Epithelial cell of esophagus (primary cell): ENCODE measurements at regions not wholly inside any gene's neighbourhood (a gene's known extent, or its start where the extent isn't known, plus 50 kb on each side); places are given as distances from the start of the nearest gene placed in this dataset.
"Not testable (repeated sequence)": the region's sequence is repeated elsewhere in the genome, so short reads cannot be mapped to it uniquely, and the experiment has no call there.

ENCODE experiments used
- DNase-seq: peaks from one replicate; pipeline ENCODE4 v3.0.0; 2010; ENCODE audit warnings: low read depth
- H3K4me3 ChIP-seq: 2 replicates; pipeline ENCODE4 v1.5.1; 2011; ENCODE audit warnings: mild to moderate bottlenecking, low read length, control low read depth
- TF ChIP-seq, protein P1 (sequence below): IDR thresholded peaks from 2 replicates; pipeline ENCODE4 v1.5.1; 2011; ENCODE audit warnings: low read depth, mild to moderate bottlenecking, low read length, control low read depth, inconsistent platforms; ENCODE audit not compliant: insufficient read depth; ENCODE audit errors: missing control alignments

GRCh38 chr3:30315447-30315846, 291.0 kb upstream of the TGFBR2 start:
- no peak overlapping the region for H3K4me3 ChIP-seq
- TF ChIP-seq, protein P1, sequence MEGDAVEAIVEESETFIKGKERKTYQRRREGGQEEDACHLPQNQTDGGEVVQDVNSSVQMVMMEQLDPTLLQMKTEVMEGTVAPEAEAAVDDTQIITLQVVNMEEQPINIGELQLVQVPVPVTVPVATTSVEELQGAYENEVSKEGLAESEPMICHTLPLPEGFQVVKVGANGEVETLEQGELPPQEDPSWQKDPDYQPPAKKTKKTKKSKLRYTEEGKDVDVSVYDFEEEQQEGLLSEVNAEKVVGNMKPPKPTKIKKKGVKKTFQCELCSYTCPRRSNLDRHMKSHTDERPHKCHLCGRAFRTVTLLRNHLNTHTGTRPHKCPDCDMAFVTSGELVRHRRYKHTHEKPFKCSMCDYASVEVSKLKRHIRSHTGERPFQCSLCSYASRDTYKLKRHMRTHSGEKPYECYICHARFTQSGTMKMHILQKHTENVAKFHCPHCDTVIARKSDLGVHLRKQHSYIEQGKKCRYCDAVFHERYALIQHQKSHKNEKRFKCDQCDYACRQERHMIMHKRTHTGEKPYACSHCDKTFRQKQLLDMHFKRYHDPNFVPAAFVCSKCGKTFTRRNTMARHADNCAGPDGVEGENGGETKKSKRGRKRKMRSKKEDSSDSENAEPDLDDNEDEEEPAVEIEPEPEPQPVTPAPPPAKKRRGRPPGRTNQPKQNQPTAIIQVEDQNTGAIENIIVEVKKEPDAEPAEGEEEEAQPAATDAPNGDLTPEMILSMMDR = no peak
- DNase-seq = no peak

DNA sequence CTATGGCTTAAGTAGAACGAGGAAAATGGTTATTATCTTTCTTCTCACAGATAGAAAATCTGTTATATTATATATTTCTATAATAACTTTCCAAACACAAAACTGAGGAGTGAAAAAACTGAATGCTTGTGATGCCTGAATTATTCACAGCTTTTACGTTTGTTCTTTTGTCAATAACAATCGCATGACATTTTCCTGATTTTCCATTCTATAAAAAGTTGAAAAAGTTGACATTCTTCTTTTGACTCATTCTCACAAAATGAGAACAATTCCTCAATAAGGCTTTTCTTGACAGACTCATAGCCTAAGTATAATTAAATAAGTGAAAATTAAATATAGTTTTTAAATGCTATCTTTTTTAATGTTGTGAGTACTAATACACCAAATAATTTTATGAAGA, 288.8 kb upstream of the TGFBR2 start:
- TF ChIP-seq, protein P1 = no peak
- no peak overlapping the region for H3K4me3 ChIP-seq
- DNase-seq = no peak

DNA sequence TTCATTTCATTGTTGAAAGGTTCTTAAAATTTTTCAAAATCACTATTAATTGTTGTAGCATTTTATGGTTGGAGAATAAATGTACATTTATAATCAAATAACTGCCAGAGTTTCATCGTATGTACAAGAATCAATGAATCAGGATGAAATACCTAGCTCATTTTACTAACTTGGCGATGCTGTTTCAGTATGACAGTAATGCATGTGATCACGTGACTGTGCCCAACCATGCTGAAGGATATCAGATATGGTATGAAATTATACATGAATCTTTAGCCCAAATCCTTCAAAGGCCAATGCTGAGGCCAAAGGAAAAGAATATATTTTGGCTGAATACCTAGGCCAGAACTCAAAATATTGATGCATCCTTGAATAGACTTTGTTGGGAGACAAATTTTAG, 288.3 kb upstream of the TGFBR2 start:
- no peak for DNase-seq
- H3K4me3 ChIP-seq = no peak overlapping the region
- TF ChIP-seq, protein P1 = no peak

GRCh38 chr3:30319713-30320112, 286.7 kb upstream of the TGFBR2 start:
- H3K4me3 ChIP-seq = no peak overlapping the region
- peak; percentile 73 for DNase-seq
- TF ChIP-seq, protein P1 = peak; percentile 72

- H3K4me3 ChIP-seq = no peak overlapping the region
- no peak for DNase-seq
- TF ChIP-seq, protein P1 = no peak
These were observed 286.0 kb upstream of the TGFBR2 start for GRCh38 chr3:30320392-30320791.

DNA sequence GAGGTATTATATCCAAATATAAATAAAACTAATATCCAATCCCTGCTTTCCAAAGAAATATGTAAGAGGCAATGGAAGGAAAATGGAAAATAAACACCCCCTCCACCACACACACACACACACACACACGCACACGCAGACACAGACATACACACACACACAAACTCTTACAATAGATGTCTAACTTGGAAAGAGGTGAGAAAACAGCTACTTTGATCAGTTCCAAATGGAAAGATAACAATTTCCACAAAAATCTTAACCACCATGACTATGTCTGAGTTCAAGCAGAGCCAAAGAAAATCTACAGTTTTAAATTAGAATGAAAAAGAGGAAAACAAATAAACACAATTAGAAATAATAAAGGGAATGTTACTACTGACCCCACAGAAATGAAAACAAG, 285.3 kb upstream of the TGFBR2 start:
- TF ChIP-seq, protein P1 = no peak
- no peak overlapping the region for H3K4me3 ChIP-seq
- DNase-seq = no peak

- not testable (repeated sequence) for H3K4me3 ChIP-seq, DNase-seq
These were observed 282.8 kb upstream of the TGFBR2 start for GRCh38 chr3:30323649-30324048.

- TF ChIP-seq, protein P1 = no peak
- H3K4me3 ChIP-seq = no peak overlapping the region
- DNase-seq = no peak
These were observed 281.8 kb upstream of the TGFBR2 start for GRCh38 chr3:30324587-30324986.

DNA sequence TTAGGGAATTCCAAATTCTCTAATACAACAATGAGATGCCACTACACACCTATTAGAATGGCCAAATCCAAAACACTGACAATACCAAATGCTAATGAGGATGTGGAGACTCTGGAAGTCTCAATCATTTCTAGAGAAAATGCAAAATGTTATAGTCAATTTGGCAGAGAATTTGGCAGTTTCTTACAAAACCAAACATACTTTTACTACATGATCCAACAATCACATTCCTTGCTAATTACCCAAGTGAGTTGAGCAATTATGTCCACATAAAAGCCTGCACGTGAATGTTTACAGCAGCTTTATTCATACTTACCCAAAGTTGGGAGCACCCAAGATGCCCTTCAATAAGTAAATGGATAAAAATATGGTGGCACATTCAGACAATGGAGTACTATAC, 278.4 kb upstream of the TGFBR2 start:
- DNase-seq, H3K4me3 ChIP-seq: not testable (repeated sequence)

GRCh38 chr3:30328935-30329334, 277.5 kb upstream of the TGFBR2 start:
- H3K4me3 ChIP-seq, DNase-seq: not testable (repeated sequence)
